ENCODE measurements at regions not wholly inside any gene's neighbourhood (a gene's known extent, or its start where the extent isn't known, plus 50 kb on each side); places are given as distances from the start of the nearest gene placed in this dataset.

GRCh38 chr14:101000711-101001250, 97.3 kb upstream of the RTL1 start:
- H3K9me3 ChIP-seq = no peaks in the 10 kb centered on the region
- no peak for TF ChIP-seq POLR2A (IDR thresholded peaks at IDR 0.05)
- TF ChIP-seq EP300 (IDR thresholded peaks at IDR 0.05) = no peak
- no peak for TF ChIP-seq CTCF (IDR thresholded peaks at IDR 0.05)
- H3K27me3 ChIP-seq = peaks cover 0 to 15% (median 0%) of the 10 kb centered on the region in 3 donors
- H3K4me1 ChIP-seq = peaks cover 0 to 12% (median 0%) of the 10 kb centered on the region in 4 donors
- H3K36me3 ChIP-seq = no peaks in the 10 kb centered on the region
- H3K27ac ChIP-seq = no peak overlapping the region
- no peak overlapping the region for H3K4me3 ChIP-seq
- DNase-seq = no peak
- intact Hi-C loops (cut with DNase I; ENCODE audit: low total_unique reads) = no loop called here
- WGBS, 5 donors = 66 to 76% (median 70%) methylated on average over 4 of the region's 4 CpGs

GRCh38 chr14:101001311-101002069, 98.0 kb upstream of the RTL1 start:
- TF ChIP-seq EP300 (IDR thresholded peaks at IDR 0.05) (no peak), POLR2A (IDR thresholded peaks at IDR 0.05) (no peak), POLR2AphosphoS5 (IDR thresholded peaks at IDR 0.05) (no peak), CTCF (IDR thresholded peaks at IDR 0.05) (no peak)
- intact Hi-C loops (cut with DNase I; ENCODE audit: low total_unique reads) = no loop called here
- 70 to 83% (median 74%) methylated on average over 12 of the region's 12 CpGs for WGBS, 5 donors
- Histone ChIP-seq H3K4me1 (peaks cover 0 to 12% (median 0%) of the 10 kb centered on the region in 4 donors), H3K4me3 (no peak overlapping the region), H3K9me3 (no peaks in the 10 kb centered on the region), H3K36me3 (no peaks in the 10 kb centered on the region), H3K27me3 (peaks cover 0 to 22% (median 0%) of the 10 kb centered on the region in 3 donors), H3K27ac (no peak overlapping the region)
- DNase-seq = no peak

GRCh38 chr14:101002738-101003137, 99.2 kb upstream of the RTL1 start:
- Histone ChIP-seq H3K9me3 (no peaks in the 10 kb centered on the region), H3K27me3 (peaks cover 0 to 30% (median 0%) of the 10 kb centered on the region in 3 donors), H3K4me1 (peaks cover 0 to 12% (median 0%) of the 10 kb centered on the region in 4 donors), H3K4me3 (no peak overlapping the region), H3K27ac (no peak overlapping the region), H3K36me3 (no peaks in the 10 kb centered on the region)
- DNase-seq = no peak
- WGBS, 5 donors = 62 to 81% (median 67%) methylated on average over 7 of the region's 7 CpGs
- intact Hi-C loops (cut with DNase I; ENCODE audit: low total_unique reads) = no loop called here
- TF ChIP-seq CTCF (IDR thresholded peaks at IDR 0.05) (no peak), POLR2A (IDR thresholded peaks at IDR 0.05) (no peak), EP300 (IDR thresholded peaks at IDR 0.05) (no peak), POLR2AphosphoS5 (IDR thresholded peaks at IDR 0.05) (no peak)

- H3K27me3 ChIP-seq = peaks cover 0 to 30% (median 0%) of the 10 kb centered on the region in 3 donors
- H3K36me3 ChIP-seq = no peaks in the 10 kb centered on the region
- H3K4me3 ChIP-seq = no peak overlapping the region
- 71 to 88% (median 81%) methylated on average over 8 to 9 of the region's 9 CpGs for WGBS, 5 donors
- intact Hi-C loops (cut with DNase I; ENCODE audit: low total_unique reads) = no loop called here
- TF ChIP-seq CTCF (IDR thresholded peaks at IDR 0.05) = no peak
- no peak for TF ChIP-seq POLR2A (IDR thresholded peaks at IDR 0.05)
- TF ChIP-seq EP300 (IDR thresholded peaks at IDR 0.05) = no peak
- no peak for TF ChIP-seq POLR2AphosphoS5 (IDR thresholded peaks at IDR 0.05)
- H3K9me3 ChIP-seq = no peaks in the 10 kb centered on the region
- H3K27ac ChIP-seq = no peak overlapping the region
- H3K4me1 ChIP-seq = peaks cover 0 to 12% (median 0%) of the 10 kb centered on the region in 4 donors
- DNase-seq = no peak
Measured at GRCh38 chr14:101004176-101004575, 100.7 kb upstream of the RTL1 start.
